ENCODE measurements at regions not wholly inside any gene's neighbourhood (a gene's known extent, or its start where the extent isn't known, plus 50 kb on each side); places are given as distances from the start of the nearest gene placed in this dataset.
"Not testable (repeated sequence)": the region's sequence is repeated elsewhere in the genome, so short reads cannot be mapped to it uniquely, and the experiment has no call there.

GRCh38 chr5:163695830-163696578 is 190.6 kb downstream of the MAT2B start:
- peak in 48 of 58 donors; percentile 3 to 74 (median 24) for DNase-seq

DNA sequence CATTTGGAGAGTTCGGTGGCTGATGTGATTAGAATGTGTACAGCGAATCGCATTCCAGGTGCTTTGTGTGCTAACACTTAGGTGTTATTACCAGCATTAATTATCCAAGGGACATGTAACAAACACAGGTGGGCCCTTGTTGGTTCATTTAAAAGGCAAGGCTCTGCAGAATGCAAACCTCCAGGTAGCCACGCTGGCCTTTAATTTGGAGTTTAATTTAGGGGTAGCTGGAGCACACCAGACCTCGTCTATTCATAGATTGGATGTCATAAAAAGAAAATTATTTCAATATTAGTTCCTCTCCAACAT is 191.1 kb downstream of the MAT2B start:
- no peak for DNase-seq

- no peak for DNase-seq
Observed at GRCh38 chr5:163706053-163706771, 200.8 kb downstream of the MAT2B start.

GRCh38 chr5:163712011-163712410 is 206.6 kb downstream of the MAT2B start:
- DNase-seq, result no peak

DNA sequence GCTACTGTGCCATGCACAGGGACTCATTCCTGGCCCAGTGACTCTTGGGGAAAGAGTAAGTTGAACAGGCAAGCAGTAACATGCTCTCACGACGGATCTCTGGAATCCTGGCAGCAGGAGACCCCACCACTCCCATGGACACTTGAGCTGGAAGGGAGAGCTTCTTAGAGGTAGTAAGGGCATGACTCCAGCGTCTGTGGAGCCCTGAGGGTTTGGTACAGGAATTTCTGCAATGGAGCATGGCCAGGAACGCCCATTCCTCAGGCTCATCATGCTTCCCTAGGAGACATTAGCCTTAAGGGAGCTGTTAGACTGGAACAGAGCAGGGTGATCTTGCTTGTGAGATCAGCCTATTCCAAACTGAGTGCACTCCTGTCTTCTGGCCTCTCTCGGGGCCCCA is 212.9 kb downstream of the MAT2B start:
- no peak for DNase-seq

GRCh38 chr5:163724305-163724704 is 218.9 kb downstream of the MAT2B start:
- DNase-seq, result no peak

GRCh38 chr5:163727028-163727427 is 221.6 kb downstream of the MAT2B start:
- peak in 7 of 58 donors; percentile 0 to 20 (median 7) for DNase-seq

- no peak for DNase-seq
Observed at GRCh38 chr5:163730206-163730756, 224.9 kb downstream of the MAT2B start.

DNA sequence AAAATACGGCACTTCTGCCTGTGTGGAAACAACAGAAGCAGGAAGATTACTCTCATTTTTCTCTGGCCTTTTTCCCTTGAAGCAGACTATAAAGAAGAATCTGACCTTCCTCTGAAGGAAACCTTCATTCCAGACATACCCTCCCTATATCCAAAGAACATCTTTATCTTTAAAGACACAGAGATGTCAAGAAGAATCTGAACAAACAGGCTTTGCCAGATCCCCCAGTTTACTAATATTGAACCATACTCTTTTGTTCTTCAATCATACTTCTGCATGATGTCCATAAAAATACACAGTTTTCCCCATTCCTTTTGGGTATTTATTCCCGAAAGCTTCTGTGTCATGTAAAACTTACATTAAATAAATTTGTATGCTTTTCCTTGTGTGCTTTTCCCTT is 225.8 kb downstream of the MAT2B start:
- DNase-seq, result no peak

- DNase-seq, result no peak
Observed at GRCh38 chr5:163735069-163735468, 229.7 kb downstream of the MAT2B start.

- no peak for DNase-seq
Observed at GRCh38 chr5:163747586-163747985, 242.2 kb downstream of the MAT2B start.

- no peak for DNase-seq
Observed at GRCh38 chr5:163748934-163749333, 243.5 kb downstream of the MAT2B start.

GRCh38 chr5:163750415-163750814 is 245.0 kb downstream of the MAT2B start:
- not testable (repeated sequence) for DNase-seq

- DNase-seq, result no peak
Observed at GRCh38 chr5:163755505-163755904, 250.1 kb downstream of the MAT2B start.

GRCh38 chr5:163756170-163756569 is 250.8 kb downstream of the MAT2B start:
- DNase-seq, result no peak

GRCh38 chr5:163757344-163757743 is 251.9 kb downstream of the MAT2B start:
- no peak for DNase-seq

DNA sequence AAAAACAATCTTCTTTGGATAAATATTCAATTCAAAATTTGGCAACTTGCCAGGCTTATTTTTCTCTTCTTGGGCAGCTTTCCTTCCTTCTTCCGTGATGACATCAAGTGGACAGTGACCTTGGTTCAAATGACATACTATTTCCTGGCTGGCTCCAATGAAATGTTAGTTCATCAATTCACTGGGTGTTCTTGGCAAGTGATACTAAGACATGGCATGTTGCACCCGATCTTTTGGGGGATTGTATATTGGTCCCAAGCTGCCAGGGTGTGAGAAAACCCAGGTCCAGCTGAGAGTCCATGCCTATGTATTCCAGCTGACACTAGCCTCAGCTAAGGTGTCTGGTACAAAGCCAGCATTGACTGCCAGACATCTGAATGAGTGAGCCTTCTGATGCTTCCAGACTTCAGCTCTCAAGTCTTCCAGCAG is 252.9 kb downstream of the MAT2B start:
- DNase-seq, result no peak

- DNase-seq, result no peak
Observed at GRCh38 chr5:163759000-163759704, 253.7 kb downstream of the MAT2B start.

GRCh38 chr5:163760498-163760897 is 255.1 kb downstream of the MAT2B start:
- no peak for DNase-seq

DNA sequence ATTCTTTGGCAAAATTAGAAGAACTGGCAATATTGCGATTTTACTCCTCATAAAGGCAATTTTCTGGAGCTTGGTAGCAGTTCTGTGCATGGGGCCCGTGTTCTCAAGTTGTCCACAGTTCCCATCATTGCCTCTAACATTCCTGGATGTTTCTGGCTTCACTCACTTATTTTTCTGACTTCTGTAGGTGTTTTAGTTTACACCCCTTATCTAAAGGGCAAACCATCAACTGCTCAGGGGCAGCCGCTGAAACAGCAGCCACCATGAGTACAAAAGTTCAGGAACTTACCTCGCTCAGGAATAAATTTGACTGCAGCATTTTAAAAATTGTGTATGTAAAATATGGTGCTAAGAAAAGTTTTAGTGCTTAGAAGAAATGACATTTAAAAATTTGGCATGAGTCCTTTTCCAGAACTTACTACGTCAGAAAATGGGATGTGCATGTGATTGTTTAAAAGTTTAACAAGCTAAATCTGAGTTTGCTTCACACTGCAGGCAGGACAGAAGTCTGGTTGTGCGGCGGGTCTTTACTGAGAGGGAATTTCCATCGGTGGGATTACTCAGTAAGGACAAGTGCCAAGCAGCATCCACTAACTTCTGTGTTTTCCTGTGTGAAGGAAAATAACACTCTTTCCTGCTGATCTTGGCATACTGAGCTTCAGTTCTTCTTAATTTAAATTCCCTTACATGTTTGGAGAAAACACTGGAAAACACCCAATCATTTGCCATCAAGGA is 261.7 kb downstream of the MAT2B start:
- DNase-seq, result no peak

GRCh38 chr5:163770625-163771024 is 265.2 kb downstream of the MAT2B start:
- no peak for DNase-seq
